ENCODE measurements at regions not wholly inside any gene's neighbourhood (a gene's known extent, or its start where the extent isn't known, plus 50 kb on each side); places are given as distances from the start of the nearest gene placed in this dataset.
"Not testable (repeated sequence)": the region's sequence is repeated elsewhere in the genome, so short reads cannot be mapped to it uniquely, and the experiment has no call there.

GRCh38 chr20:30295396-30295795, 962.1 kb upstream of the DEFB115 start:
- TF ChIP-seq CENPT (CRISPR knock-in tag; IDR thresholded peaks at IDR 0.05; ENCODE audit: low read depth); RBM22 (optimal IDR thresholded peaks at IDR 0.05; ENCODE audit: low read length); ELF1 (CRISPR knock-in tag; IDR thresholded peaks at IDR 0.05); POLR2AphosphoS5 (IDR thresholded peaks at IDR 0.05; ENCODE audit: low read depth, low read length); RXRA (CRISPR knock-in tag; IDR thresholded peaks at IDR 0.05): not testable (repeated sequence)
- TF ChIP-seq, protein P1, sequence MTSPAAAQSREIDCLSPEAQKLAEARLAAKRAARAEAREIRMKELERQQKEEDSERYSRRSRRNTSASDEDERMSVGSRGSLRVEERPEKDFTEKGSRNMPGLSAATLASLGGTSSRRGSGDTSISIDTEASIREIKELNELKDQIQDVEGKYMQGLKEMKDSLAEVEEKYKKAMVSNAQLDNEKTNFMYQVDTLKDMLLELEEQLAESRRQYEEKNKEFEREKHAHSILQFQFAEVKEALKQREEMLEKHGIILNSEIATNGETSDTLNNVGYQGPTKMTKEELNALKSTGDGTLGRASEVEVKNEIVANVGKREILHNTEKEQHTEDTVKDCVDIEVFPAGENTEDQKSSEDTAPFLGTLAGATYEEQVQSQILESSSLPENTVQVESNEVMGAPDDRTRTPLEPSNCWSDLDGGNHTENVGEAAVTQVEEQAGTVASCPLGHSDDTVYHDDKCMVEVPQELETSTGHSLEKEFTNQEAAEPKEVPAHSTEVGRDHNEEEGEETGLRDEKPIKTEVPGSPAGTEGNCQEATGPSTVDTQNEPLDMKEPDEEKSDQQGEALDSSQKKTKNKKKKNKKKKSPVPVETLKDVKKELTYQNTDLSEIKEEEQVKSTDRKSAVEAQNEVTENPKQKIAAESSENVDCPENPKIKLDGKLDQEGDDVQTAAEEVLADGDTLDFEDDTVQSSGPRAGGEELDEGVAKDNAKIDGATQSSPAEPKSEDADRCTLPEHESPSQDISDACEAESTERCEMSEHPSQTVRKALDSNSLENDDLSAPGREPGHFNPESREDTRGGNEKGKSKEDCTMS (CRISPR knock-in tag; conservative IDR thresholded peaks at IDR 0.05): not testable (repeated sequence)
